ENCODE measurements at regions not wholly inside any gene's neighbourhood (a gene's known extent, or its start where the extent isn't known, plus 50 kb on each side); places are given as distances from the start of the nearest gene placed in this dataset.

DNA sequence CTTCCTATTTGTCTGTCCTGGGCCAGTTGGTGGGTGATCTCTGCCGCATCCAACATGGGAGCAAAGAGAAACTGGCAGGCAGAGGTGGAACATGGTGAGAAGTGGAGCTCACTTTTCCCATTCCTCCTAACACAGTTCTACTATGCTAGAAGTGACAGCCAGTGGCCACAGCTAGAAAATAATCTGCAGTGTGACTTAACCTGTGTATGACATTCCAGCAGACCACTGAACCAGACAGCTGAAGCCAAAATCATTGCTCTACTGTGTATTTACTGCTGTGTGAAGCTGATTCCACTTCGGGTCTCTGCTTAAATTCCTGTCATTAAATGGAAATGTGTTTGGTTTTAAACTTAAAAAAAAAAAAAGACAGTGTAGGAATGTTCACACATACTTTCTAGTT is 523.0 kb downstream of the MTRR start:
- POLR2A ChIA-PET: no interaction called here
- 18% methylated on average over 2 of the region's 2 CpGs for whole genome bisulfite sequencing (ENCODE audit: missing lambda C conversion rate)
- Histone ChIP-seq H3K27ac (no peak overlapping the region), H3K4me2 (no peak overlapping the region), H3K9me3 (no peaks in the 10 kb centered on the region), H3K4me1 (no peaks in the 10 kb centered on the region), H3K4me3 (no peak overlapping the region)
- no peak for ATAC-seq
- no peak for FAIRE-seq
- CTCF ChIA-PET: no interaction called here
- DNase-seq (ENCODE audit: low read depth in 1 of 2, low spot score in 1 of 2): no peak
- TF ChIP-seq, protein P1, sequence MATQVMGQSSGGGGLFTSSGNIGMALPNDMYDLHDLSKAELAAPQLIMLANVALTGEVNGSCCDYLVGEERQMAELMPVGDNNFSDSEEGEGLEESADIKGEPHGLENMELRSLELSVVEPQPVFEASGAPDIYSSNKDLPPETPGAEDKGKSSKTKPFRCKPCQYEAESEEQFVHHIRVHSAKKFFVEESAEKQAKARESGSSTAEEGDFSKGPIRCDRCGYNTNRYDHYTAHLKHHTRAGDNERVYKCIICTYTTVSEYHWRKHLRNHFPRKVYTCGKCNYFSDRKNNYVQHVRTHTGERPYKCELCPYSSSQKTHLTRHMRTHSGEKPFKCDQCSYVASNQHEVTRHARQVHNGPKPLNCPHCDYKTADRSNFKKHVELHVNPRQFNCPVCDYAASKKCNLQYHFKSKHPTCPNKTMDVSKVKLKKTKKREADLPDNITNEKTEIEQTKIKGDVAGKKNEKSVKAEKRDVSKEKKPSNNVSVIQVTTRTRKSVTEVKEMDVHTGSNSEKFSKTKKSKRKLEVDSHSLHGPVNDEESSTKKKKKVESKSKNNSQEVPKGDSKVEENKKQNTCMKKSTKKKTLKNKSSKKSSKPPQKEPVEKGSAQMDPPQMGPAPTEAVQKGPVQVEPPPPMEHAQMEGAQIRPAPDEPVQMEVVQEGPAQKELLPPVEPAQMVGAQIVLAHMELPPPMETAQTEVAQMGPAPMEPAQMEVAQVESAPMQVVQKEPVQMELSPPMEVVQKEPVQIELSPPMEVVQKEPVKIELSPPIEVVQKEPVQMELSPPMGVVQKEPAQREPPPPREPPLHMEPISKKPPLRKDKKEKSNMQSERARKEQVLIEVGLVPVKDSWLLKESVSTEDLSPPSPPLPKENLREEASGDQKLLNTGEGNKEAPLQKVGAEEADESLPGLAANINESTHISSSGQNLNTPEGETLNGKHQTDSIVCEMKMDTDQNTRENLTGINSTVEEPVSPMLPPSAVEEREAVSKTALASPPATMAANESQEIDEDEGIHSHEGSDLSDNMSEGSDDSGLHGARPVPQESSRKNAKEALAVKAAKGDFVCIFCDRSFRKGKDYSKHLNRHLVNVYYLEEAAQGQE (IDR thresholded peaks at IDR 0.05): no peak
- TF ChIP-seq, protein P2, sequence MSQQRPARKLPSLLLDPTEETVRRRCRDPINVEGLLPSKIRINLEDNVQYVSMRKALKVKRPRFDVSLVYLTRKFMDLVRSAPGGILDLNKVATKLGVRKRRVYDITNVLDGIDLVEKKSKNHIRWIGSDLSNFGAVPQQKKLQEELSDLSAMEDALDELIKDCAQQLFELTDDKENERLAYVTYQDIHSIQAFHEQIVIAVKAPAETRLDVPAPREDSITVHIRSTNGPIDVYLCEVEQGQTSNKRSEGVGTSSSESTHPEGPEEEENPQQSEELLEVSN (IDR thresholded peaks at IDR 0.05; ENCODE audit: borderline replicate concordance, low read depth): no peak
- TF ChIP-seq, protein P3, sequence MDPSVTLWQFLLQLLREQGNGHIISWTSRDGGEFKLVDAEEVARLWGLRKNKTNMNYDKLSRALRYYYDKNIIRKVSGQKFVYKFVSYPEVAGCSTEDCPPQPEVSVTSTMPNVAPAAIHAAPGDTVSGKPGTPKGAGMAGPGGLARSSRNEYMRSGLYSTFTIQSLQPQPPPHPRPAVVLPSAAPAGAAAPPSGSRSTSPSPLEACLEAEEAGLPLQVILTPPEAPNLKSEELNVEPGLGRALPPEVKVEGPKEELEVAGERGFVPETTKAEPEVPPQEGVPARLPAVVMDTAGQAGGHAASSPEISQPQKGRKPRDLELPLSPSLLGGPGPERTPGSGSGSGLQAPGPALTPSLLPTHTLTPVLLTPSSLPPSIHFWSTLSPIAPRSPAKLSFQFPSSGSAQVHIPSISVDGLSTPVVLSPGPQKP (IDR thresholded peaks at IDR 0.05; ENCODE audit: low read depth, low read length): no peak
- no peak for TF ChIP-seq EP300 (IDR thresholded peaks at IDR 0.05)
- TF ChIP-seq, protein P4, sequence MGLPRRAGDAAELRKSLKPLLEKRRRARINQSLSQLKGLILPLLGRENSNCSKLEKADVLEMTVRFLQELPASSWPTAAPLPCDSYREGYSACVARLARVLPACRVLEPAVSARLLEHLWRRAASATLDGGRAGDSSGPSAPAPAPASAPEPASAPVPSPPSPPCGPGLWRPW (IDR thresholded peaks at IDR 0.05): no peak
- no peak for TF ChIP-seq HEYL (CRISPR knock-in tag; IDR thresholded peaks at IDR 0.05)
- TF ChIP-seq ZSCAN20 (CRISPR knock-in tag; IDR thresholded peaks at IDR 0.05): no peak
- TF ChIP-seq EHF (CRISPR knock-in tag; IDR thresholded peaks at IDR 0.05): no peak
- TF ChIP-seq HOXB13 (CRISPR knock-in tag; IDR thresholded peaks at IDR 0.05; ENCODE audit: low read depth): no peak
- no peak for TF ChIP-seq GATA3 (IDR thresholded peaks at IDR 0.05; ENCODE audit: borderline replicate concordance)
- no peak for TF ChIP-seq PHF8 (IDR thresholded peaks at IDR 0.05; ENCODE audit: borderline replicate concordance, low read depth)
- TF ChIP-seq FOSB (CRISPR knock-in tag; IDR thresholded peaks at IDR 0.05): no peak
- no peak for TF ChIP-seq TP53 (CRISPR knock-in tag; IDR thresholded peaks at IDR 0.05)
- TF ChIP-seq POLR2A (IDR thresholded peaks at IDR 0.05; ENCODE audit: low read length): no peak
- no peak for TF ChIP-seq RNF2 (IDR thresholded peaks at IDR 0.05; ENCODE audit: borderline replicate concordance, low read depth)
- TF ChIP-seq KDM1A (IDR thresholded peaks at IDR 0.05; ENCODE audit: low read depth): no peak
- no peak for TF ChIP-seq ZNF302 (CRISPR knock-in tag; IDR thresholded peaks at IDR 0.05)
- no peak for TF ChIP-seq NR3C1 (IDR thresholded peaks at IDR 0.05)
- TF ChIP-seq, protein P5, sequence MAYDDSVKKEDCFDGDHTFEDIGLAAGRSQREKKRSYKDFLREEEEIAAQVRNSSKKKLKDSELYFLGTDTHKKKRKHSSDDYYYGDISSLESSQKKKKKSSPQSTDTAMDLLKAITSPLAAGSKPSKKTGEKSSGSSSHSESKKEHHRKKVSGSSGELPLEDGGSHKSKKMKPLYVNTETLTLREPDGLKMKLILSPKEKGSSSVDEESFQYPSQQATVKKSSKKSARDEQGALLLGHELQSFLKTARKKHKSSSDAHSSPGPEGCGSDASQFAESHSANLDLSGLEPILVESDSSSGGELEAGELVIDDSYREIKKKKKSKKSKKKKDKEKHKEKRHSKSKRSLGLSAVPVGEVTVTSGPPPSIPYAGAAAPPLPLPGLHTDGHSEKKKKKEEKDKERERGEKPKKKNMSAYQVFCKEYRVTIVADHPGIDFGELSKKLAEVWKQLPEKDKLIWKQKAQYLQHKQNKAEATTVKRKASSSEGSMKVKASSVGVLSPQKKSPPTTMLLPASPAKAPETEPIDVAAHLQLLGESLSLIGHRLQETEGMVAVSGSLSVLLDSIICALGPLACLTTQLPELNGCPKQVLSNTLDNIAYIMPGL (CRISPR knock-in tag; IDR thresholded peaks at IDR 0.05; ENCODE audit: borderline replicate concordance): no peak
- TF ChIP-seq POLR2AphosphoS2 (conservative IDR thresholded peaks at IDR 0.05; ENCODE audit: low read length): no peak

DNA sequence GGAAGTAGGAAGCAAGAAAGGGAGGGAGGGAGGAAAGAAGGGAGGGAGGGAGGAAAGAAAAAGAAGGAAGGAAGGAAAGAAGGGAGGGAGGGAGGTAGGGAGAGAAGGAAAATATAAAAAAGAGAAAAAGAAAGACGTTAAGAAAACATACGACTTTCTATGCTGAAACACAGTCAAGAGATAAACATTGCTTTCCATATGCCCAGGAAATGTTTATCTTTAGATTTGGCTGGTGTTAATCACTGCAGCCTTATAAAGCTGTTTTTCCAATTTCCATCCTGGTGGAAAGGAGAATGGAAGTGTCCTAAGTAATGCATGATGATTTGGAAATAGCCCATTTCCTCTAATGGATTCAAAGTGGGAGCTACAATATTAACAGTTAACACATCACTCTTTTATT is 524.3 kb downstream of the MTRR start:
- 2% methylated on average over 2 of the region's 2 CpGs for WGBS (ENCODE audit: missing lambda C conversion rate)
- POLR2A ChIA-PET: no interaction called here
- CTCF ChIA-PET: interaction anchor here (0.9 kb wide), 1 partner anchor 10 kb away, joined by 6 read pairs; no protein-coding TSS in a partner anchor
- Histone ChIP-seq H3K4me2 (no peak overlapping the region), H3K9me3 (no peaks in the 10 kb centered on the region), H3K4me3 (no peak overlapping the region), H3K4me1 (no peaks in the 10 kb centered on the region), H3K27ac (no peak overlapping the region)
- no peak for FAIRE-seq
- TF ChIP-seq RCOR1 (IDR thresholded peaks at IDR 0.05; ENCODE audit: low read depth, low read length) (no peak), NFE2L2 (conservative IDR thresholded peaks at IDR 0.05; ENCODE audit: low read length) (no peak), ZFP36 (IDR thresholded peaks at IDR 0.05; ENCODE audit: borderline replicate concordance, partially characterized antibody) (no peak)
- ATAC-seq: no peak
- no peak for DNase-seq (ENCODE audit: low read depth in 1 of 2, low spot score in 1 of 2)
